ENCODE measurements at regions not wholly inside any gene's neighbourhood (a gene's known extent, or its start where the extent isn't known, plus 50 kb on each side); places are given as distances from the start of the nearest gene placed in this dataset.

DNA sequence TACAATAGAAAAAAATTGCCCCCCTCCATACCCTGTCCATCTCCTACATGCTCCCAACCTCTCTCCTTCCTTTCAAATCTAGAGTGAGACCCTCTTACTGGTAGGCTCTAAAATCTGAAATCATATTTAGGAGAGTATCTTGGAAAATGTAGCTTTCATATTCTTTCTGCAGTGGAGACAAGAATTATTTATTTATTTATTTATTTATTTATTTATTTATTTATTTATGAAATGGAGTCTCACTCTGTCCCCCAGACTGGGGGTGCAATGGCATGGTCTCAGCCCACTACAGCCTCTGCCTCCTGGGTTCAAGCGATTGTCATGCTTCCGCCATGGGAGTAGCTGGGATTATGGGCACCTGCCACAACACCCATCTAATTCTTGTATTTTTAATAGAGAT, 174.1 kb upstream of the MYO16 start:
- POLR2A ChIA-PET: interaction anchor here (0.5 kb wide), 1 partner anchor 22 kb away, joined by 6 read pairs; no protein-coding TSS in a partner anchor
- no TSS peak for BruUV-seq (replicated peaks)

More for the DNA sequence above, 174.1 kb upstream of the MYO16 start:
- dilution Hi-C loops (cut with MboI; ENCODE audit: extremely low pct_ligation_motif_present, low sequenced_read_pairs) (no loop called here), intact Hi-C loops (cut with micrococcal nuclease) (no loop called here)
- Histone ChIP-seq H3K9me1 (replicated peaks; ENCODE audit: control insufficient read depth, extremely low read depth, insufficient read depth, low read length) (no peaks in the 10 kb centered on the region), H3K9ac (replicated peaks; ENCODE audit: extremely low read depth, insufficient read depth, low read length) (no peak overlapping the region), H3K79me2 (ENCODE audit: control insufficient read depth, insufficient read depth, low read length) (no peaks in the 10 kb centered on the region), H3K4me1 (ENCODE audit: control insufficient read depth, extremely low read depth, insufficient read depth, low read length) (no peaks in the 10 kb centered on the region), H3K4me3 (replicated peaks in 1 of 3; ENCODE audit: insufficient read depth in 1 of 3, low read depth in 1 of 3, low read length in 3 of 3) (no peak overlapping the region), H3K4me2 (ENCODE audit: insufficient read depth, low read length) (no peak overlapping the region), H3K36me3 (ENCODE audit: control insufficient read depth in 2 of 2, extremely low read depth in 1 of 2, insufficient read depth in 2 of 2, low read length in 2 of 2) (no peaks in the 10 kb centered on the region), H4K20me1 (replicated peaks; ENCODE audit: control insufficient read depth, extremely low read depth, insufficient read depth, low read length) (no peaks in the 10 kb centered on the region), H3K9me3 (replicated peaks; ENCODE audit: control insufficient read depth, insufficient read depth, low read length) (peaks cover 2% of the 10 kb centered on the region), H3K27me3 (ENCODE audit: control insufficient read depth in 2 of 2, insufficient read depth in 2 of 2, low read length in 2 of 2) (no peaks in the 10 kb centered on the region), H3K27ac (ENCODE audit: insufficient read depth, low read depth, low read length) (no peak overlapping the region), H2AFZ (ENCODE audit: low read depth, low read length) (no peak overlapping the region)
- no peak for DNase-seq (ENCODE audit: low read depth, low spot score)
- FAIRE-seq: no peak
- CTCF ChIA-PET: no interaction called here
- TF ChIP-seq, protein P1, sequence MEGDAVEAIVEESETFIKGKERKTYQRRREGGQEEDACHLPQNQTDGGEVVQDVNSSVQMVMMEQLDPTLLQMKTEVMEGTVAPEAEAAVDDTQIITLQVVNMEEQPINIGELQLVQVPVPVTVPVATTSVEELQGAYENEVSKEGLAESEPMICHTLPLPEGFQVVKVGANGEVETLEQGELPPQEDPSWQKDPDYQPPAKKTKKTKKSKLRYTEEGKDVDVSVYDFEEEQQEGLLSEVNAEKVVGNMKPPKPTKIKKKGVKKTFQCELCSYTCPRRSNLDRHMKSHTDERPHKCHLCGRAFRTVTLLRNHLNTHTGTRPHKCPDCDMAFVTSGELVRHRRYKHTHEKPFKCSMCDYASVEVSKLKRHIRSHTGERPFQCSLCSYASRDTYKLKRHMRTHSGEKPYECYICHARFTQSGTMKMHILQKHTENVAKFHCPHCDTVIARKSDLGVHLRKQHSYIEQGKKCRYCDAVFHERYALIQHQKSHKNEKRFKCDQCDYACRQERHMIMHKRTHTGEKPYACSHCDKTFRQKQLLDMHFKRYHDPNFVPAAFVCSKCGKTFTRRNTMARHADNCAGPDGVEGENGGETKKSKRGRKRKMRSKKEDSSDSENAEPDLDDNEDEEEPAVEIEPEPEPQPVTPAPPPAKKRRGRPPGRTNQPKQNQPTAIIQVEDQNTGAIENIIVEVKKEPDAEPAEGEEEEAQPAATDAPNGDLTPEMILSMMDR (IDR thresholded peaks at IDR 0.05; ENCODE audit: extremely low read depth in 1 of 2, insufficient read depth in 1 of 2, low read depth in 1 of 2, low read length in 2 of 2): no peak
- TF ChIP-seq MYC (IDR thresholded peaks at IDR 0.05; ENCODE audit: low read depth, low read length) (no peak), EZH2 (IDR thresholded peaks at IDR 0.05; ENCODE audit: borderline replicate concordance, low read depth, low read length, severe bottlenecking) (no peak), JUN (IDR thresholded peaks at IDR 0.05; ENCODE audit: borderline replicate concordance, insufficient read depth, insufficient read length, low read depth) (no peak), GATA2 (IDR thresholded peaks at IDR 0.05; ENCODE audit: insufficient read depth, insufficient read length, low read depth, low read length) (no peak), POLR2AphosphoS5 (IDR thresholded peaks at IDR 0.05; ENCODE audit: insufficient read depth, low read depth, low read length) (no peak), FOS (IDR thresholded peaks at IDR 0.05; ENCODE audit: borderline replicate concordance, insufficient read depth, low read length) (no peak), POLR2A (IDR thresholded peaks at IDR 0.05; ENCODE audit: low read depth, low read length) (no peak)
- TF ChIP-seq, protein P2, sequence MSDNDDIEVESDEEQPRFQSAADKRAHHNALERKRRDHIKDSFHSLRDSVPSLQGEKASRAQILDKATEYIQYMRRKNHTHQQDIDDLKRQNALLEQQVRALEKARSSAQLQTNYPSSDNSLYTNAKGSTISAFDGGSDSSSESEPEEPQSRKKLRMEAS (IDR thresholded peaks at IDR 0.05; ENCODE audit: insufficient read depth, insufficient read length): no peak
